Parathyroid adenoma (tissue), 2 donors: ENCODE measurements at regions not wholly inside any gene's neighbourhood (a gene's known extent, or its start where the extent isn't known, plus 50 kb on each side); places are given as distances from the start of the nearest gene placed in this dataset.

ENCODE experiments used
- H2AFZ ChIP-seq: fragments of 300-600 bp; sonication (generic); one replicate; pipeline ENCODE4 v1.7.0; 2017; ENCODE audit warnings: antibody characterized with exemption, mild to moderate bottlenecking
- H3K27ac ChIP-seq: fragments of 300-600 bp; sonication (generic); one replicate; pipeline ENCODE4 v1.7.0; 2017
- H3K27me3 ChIP-seq: fragments of 300-600 bp; sonication (generic); one replicate; pipeline ENCODE4 v1.7.0; 2017; ENCODE audit warnings: low read length; ENCODE audit not compliant: control insufficient read depth, insufficient read depth
- H3K36me3 ChIP-seq: fragments of 300-600 bp; sonication (generic); one replicate; pipeline ENCODE4 v1.7.0; 2017; ENCODE audit warnings: low read length; ENCODE audit not compliant: control insufficient read depth, insufficient read depth
- H3K4me1 ChIP-seq: fragments of 300-600 bp; sonication (generic); one replicate; pipeline ENCODE4 v1.7.0; 2017; ENCODE audit warnings: control low read depth
- H3K4me2 ChIP-seq: fragments of 300-600 bp; sonication (generic); one replicate; pipeline ENCODE4 v1.7.0; 2017; ENCODE audit warnings: low read length
- H3K4me3 ChIP-seq: fragments of 300-600 bp; sonication (generic); one replicate; pipeline ENCODE4 v1.7.0; 2017; ENCODE audit warnings: low read depth, low read length
- H3K79me2 ChIP-seq: fragments of 300-600 bp; sonication (generic); one replicate; pipeline ENCODE4 v1.7.0; 2017; ENCODE audit warnings: control low read depth
- H3K9ac ChIP-seq: fragments of 300-600 bp; sonication (generic); one replicate; pipeline ENCODE4 v1.7.0; 2017; ENCODE audit warnings: mild to moderate bottlenecking
- H3K9me3 ChIP-seq: fragments of 300-600 bp; sonication (generic); one replicate; pipeline ENCODE4 v1.7.0; 2017; ENCODE audit warnings: low read length; ENCODE audit not compliant: control insufficient read depth
- CTCF ChIP-seq: fragments of 300-600 bp; sonication (generic); IDR thresholded peaks from one replicate; pipeline ENCODE4 v1.7.0; 2017; ENCODE audit warnings: antibody characterized with exemption, mild to moderate bottlenecking
- donor health status: primary hyperparathyroidism.

GRCh38 chr3:59546522-59546921, 496.7 kb upstream of the CFAP20DC start:
- H3K4me1 ChIP-seq = no peaks in the 10 kb centered on the region

GRCh38 chr3:59545374-59545773, 495.5 kb upstream of the CFAP20DC start:
- Histone ChIP-seq H3K27me3 (no peaks in the 10 kb centered on the region), H3K36me3 (no peaks in the 10 kb centered on the region), H3K9me3 (no peaks in the 10 kb centered on the region), H3K79me2 (no peaks in the 10 kb centered on the region), H3K9ac (no peak overlapping the region), H3K4me3 (no peak overlapping the region), H3K4me2 (no peak overlapping the region), H3K4me1 (no peaks in the 10 kb centered on the region), H2AFZ (no peak overlapping the region), H3K27ac (no peak overlapping the region)
- no peak for TF ChIP-seq CTCF

More at GRCh38 chr3:59546522-59546921, 496.7 kb upstream of the CFAP20DC start:
- no peak for TF ChIP-seq CTCF
- H3K79me2 ChIP-seq = no peaks in the 10 kb centered on the region
- no peaks in the 10 kb centered on the region for H3K36me3 ChIP-seq
- H3K4me2 ChIP-seq = no peak overlapping the region
- H3K4me3 ChIP-seq = no peak overlapping the region
- H2AFZ ChIP-seq = no peak overlapping the region
- H3K9ac ChIP-seq = no peak overlapping the region
- no peaks in the 10 kb centered on the region for H3K27me3 ChIP-seq
- H3K27ac ChIP-seq = no peak overlapping the region
- H3K9me3 ChIP-seq = no peaks in the 10 kb centered on the region

GRCh38 chr3:59542276-59542675, 492.5 kb upstream of the CFAP20DC start:
- H3K4me1 ChIP-seq = no peaks in the 10 kb centered on the region
- H3K9ac ChIP-seq = no peak overlapping the region
- H2AFZ ChIP-seq = peak overlapping the region; percentile 35
- H3K9me3 ChIP-seq = no peaks in the 10 kb centered on the region
- H3K27me3 ChIP-seq = no peaks in the 10 kb centered on the region
- H3K36me3 ChIP-seq = no peaks in the 10 kb centered on the region
- H3K79me2 ChIP-seq = no peaks in the 10 kb centered on the region
- H3K27ac ChIP-seq = no peak overlapping the region
- H3K4me3 ChIP-seq = no peak overlapping the region
- no peak overlapping the region for H3K4me2 ChIP-seq
- TF ChIP-seq CTCF = no peak

GRCh38 chr3:59540696-59541095, 490.9 kb upstream of the CFAP20DC start:
- H3K36me3 ChIP-seq = no peaks in the 10 kb centered on the region
- H3K27ac ChIP-seq = no peak overlapping the region
- no peaks in the 10 kb centered on the region for H3K27me3 ChIP-seq
- no peaks in the 10 kb centered on the region for H3K79me2 ChIP-seq
- H2AFZ ChIP-seq = no peak overlapping the region
- no peaks in the 10 kb centered on the region for H3K4me1 ChIP-seq
- no peaks in the 10 kb centered on the region for H3K9me3 ChIP-seq
- H3K4me2 ChIP-seq = no peak overlapping the region
- TF ChIP-seq CTCF = no peak
- no peak overlapping the region for H3K4me3 ChIP-seq
- no peak overlapping the region for H3K9ac ChIP-seq

GRCh38 chr3:59540241-59540640, 490.4 kb upstream of the CFAP20DC start:
- Histone ChIP-seq H3K79me2 (no peaks in the 10 kb centered on the region), H3K4me1 (no peaks in the 10 kb centered on the region), H3K27me3 (no peaks in the 10 kb centered on the region), H3K9me3 (no peaks in the 10 kb centered on the region), H3K27ac (no peak overlapping the region), H3K36me3 (no peaks in the 10 kb centered on the region), H3K4me3 (no peak overlapping the region), H3K4me2 (no peak overlapping the region), H2AFZ (no peak overlapping the region), H3K9ac (no peak overlapping the region)
- no peak for TF ChIP-seq CTCF
